ENCODE measurements at regions not wholly inside any gene's neighbourhood (a gene's known extent, or its start where the extent isn't known, plus 50 kb on each side); places are given as distances from the start of the nearest gene placed in this dataset.

- peak; percentile 84 for DNase-seq (ENCODE audit: low read depth)
- no peak overlapping the region for H3K4me3 ChIP-seq (ENCODE audit: low read depth, low read length)
- TF ChIP-seq CTCF (IDR thresholded peaks at IDR 0.05; ENCODE audit: low read depth, low read length) (peak; percentile 94), MYC (IDR thresholded peaks at IDR 0.05; ENCODE audit: low read depth, low read length) (no peak), POLR2A (IDR thresholded peaks at IDR 0.05; ENCODE audit: extremely low read depth, insufficient read length) (no peak), MAX (IDR thresholded peaks at IDR 0.05; ENCODE audit: low read depth, low read length) (0 out of 2 replicates have a peak, but pooled peaks have one; percentile 4)
These were observed 146.8 kb upstream of the ZC3H12C start for GRCh38 chr11:109946322-109946846.

- no peak for TF ChIP-seq MYC (IDR thresholded peaks at IDR 0.05; ENCODE audit: low read depth, low read length)
- no peak for TF ChIP-seq POLR2A (IDR thresholded peaks at IDR 0.05; ENCODE audit: extremely low read depth, insufficient read length)
- no peak for TF ChIP-seq CTCF (IDR thresholded peaks at IDR 0.05; ENCODE audit: low read depth, low read length)
- TF ChIP-seq MAX (IDR thresholded peaks at IDR 0.05; ENCODE audit: low read depth, low read length) = no peak
- no peak overlapping the region for H3K4me3 ChIP-seq (ENCODE audit: low read depth, low read length)
- DNase-seq (ENCODE audit: low read depth) = no peak
These were observed 138.7 kb upstream of the ZC3H12C start for GRCh38 chr11:109954534-109954933.

GRCh38 chr11:109956124-109956793 lies 136.9 kb upstream of the ZC3H12C start:
- H3K4me3 ChIP-seq (ENCODE audit: low read depth, low read length) = no peak overlapping the region
- TF ChIP-seq CTCF (IDR thresholded peaks at IDR 0.05; ENCODE audit: low read depth, low read length) = no peak
- no peak for TF ChIP-seq MAX (IDR thresholded peaks at IDR 0.05; ENCODE audit: low read depth, low read length)
- TF ChIP-seq MYC (IDR thresholded peaks at IDR 0.05; ENCODE audit: low read depth, low read length) = no peak
- TF ChIP-seq POLR2A (IDR thresholded peaks at IDR 0.05; ENCODE audit: extremely low read depth, insufficient read length) = no peak
- DNase-seq (ENCODE audit: low read depth) = no peak

GRCh38 chr11:109957000-109957399 lies 136.2 kb upstream of the ZC3H12C start:
- no peak overlapping the region for H3K4me3 ChIP-seq (ENCODE audit: low read depth, low read length)
- no peak for DNase-seq (ENCODE audit: low read depth)
- no peak for TF ChIP-seq POLR2A (IDR thresholded peaks at IDR 0.05; ENCODE audit: extremely low read depth, insufficient read length)
- no peak for TF ChIP-seq MYC (IDR thresholded peaks at IDR 0.05; ENCODE audit: low read depth, low read length)
- TF ChIP-seq MAX (IDR thresholded peaks at IDR 0.05; ENCODE audit: low read depth, low read length) = no peak
- no peak for TF ChIP-seq CTCF (IDR thresholded peaks at IDR 0.05; ENCODE audit: low read depth, low read length)

GRCh38 chr11:109957601-109958000 lies 135.6 kb upstream of the ZC3H12C start:
- TF ChIP-seq POLR2A (IDR thresholded peaks at IDR 0.05; ENCODE audit: extremely low read depth, insufficient read length) (no peak), CTCF (IDR thresholded peaks at IDR 0.05; ENCODE audit: low read depth, low read length) (no peak)
- no peak for DNase-seq (ENCODE audit: low read depth)
- H3K4me3 ChIP-seq (ENCODE audit: low read depth, low read length) = no peak overlapping the region
